ENCODE measurements at regions not wholly inside any gene's neighbourhood (a gene's known extent, or its start where the extent isn't known, plus 50 kb on each side); places are given as distances from the start of the nearest gene placed in this dataset.

DNA sequence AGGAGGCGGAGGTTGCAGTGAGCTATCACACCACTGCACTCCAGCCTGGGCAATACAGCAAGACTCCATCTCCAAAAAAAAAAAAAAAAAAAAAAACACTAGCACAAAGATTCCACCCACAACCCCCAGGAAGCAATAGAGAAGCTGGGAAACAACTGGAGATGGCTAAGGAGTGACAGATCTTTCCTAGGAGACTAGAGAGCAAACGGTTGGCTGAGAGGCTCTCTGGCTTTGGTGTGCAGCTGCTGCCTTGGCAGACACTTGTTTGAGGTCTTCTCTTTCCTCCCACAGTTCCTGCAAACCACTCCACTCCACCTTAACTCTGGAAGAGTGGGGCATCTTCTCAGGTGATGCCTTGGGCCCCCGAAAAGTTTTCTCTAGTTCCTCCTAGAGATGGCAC is 78.5 kb upstream of the LANCL2 start:
- Histone ChIP-seq H3K36me3 (ENCODE audit: insufficient read depth, low read length) (no peaks in the 10 kb centered on the region), H4K20me1 (ENCODE audit: insufficient read depth, low read length) (no peaks in the 10 kb centered on the region), H3K4me2 (ENCODE audit: low read length) (no peak overlapping the region), H3K4me1 (ENCODE audit: insufficient read depth, low read length, poor library complexity, severe bottlenecking) (no peaks in the 10 kb centered on the region), H3K9me2 (ENCODE audit: insufficient read depth, low read length) (no peaks in the 10 kb centered on the region), H3K9me3 (ENCODE audit: low read length) (no peaks in the 10 kb centered on the region), H2AFZ (ENCODE audit: low read length) (no peak overlapping the region), H3K27ac (ENCODE audit: low read depth, low read length, poor library complexity, severe bottlenecking) (no peak overlapping the region), H3K79me2 (ENCODE audit: insufficient read depth, low read depth, low read length) (no peaks in the 10 kb centered on the region), H3K4me3 (ENCODE audit: low read depth, low read length, poor library complexity, severe bottlenecking) (no peak overlapping the region)
- TF ChIP-seq EZH2phosphoT487 (IDR thresholded peaks at IDR 0.05; ENCODE audit: borderline replicate concordance, low read depth, low read length), result no peak
- TF ChIP-seq, protein P1, sequence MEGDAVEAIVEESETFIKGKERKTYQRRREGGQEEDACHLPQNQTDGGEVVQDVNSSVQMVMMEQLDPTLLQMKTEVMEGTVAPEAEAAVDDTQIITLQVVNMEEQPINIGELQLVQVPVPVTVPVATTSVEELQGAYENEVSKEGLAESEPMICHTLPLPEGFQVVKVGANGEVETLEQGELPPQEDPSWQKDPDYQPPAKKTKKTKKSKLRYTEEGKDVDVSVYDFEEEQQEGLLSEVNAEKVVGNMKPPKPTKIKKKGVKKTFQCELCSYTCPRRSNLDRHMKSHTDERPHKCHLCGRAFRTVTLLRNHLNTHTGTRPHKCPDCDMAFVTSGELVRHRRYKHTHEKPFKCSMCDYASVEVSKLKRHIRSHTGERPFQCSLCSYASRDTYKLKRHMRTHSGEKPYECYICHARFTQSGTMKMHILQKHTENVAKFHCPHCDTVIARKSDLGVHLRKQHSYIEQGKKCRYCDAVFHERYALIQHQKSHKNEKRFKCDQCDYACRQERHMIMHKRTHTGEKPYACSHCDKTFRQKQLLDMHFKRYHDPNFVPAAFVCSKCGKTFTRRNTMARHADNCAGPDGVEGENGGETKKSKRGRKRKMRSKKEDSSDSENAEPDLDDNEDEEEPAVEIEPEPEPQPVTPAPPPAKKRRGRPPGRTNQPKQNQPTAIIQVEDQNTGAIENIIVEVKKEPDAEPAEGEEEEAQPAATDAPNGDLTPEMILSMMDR (conservative IDR thresholded peaks at IDR 0.05; ENCODE audit: low read length), result no peak
- no TSS peak for BruUV-seq (replicated peaks)
- no peak for DNase-seq (ENCODE audit: low spot score)
- ChIA-PET POLR2A (interaction anchor here (0.6 kb wide), 1 partner anchor 971 kb away, joined by 3 read pairs; no protein-coding TSS in a partner anchor), CTCF (ENCODE audit: unreplicated experiment) (no interaction called here)
- intact Hi-C loops (cut with micrococcal nuclease; ENCODE audit: unreplicated experiment), result no loop called here

DNA sequence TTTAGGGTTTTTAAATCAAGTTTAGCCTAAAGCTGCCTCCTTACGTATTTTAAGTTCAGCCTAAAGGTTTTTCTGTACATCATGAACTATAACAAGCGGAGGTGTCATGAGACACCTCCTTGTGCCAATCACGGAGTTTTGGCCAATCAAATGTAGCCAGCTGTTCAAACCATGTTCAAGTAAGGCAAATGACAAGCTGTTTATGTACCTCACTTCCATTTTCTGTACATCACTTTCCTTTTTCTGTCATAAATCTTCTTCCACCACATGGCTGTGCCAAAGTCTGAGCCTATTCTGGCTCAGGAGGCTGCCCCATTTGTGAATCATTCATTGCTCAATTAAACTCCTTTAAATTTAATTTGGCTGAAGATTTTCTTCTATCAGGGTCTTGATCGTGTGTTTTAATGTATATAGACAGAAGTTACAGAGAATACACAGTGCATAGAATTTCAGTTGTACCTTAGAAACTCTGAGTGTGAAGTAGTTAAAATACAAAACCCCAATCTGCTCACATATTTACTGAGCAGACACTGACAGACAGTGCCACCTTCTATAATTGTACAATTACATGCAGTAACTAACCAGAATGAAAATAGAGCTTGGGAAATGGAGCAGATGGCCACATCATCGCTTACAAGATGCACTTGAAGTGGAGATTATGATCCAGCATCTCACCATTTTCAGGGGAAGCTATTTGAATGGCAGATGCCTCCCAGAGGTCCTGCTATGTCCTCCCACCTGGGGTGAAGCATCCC is 76.9 kb upstream of the LANCL2 start:
- Histone ChIP-seq H2AFZ (ENCODE audit: low read length) (no peak overlapping the region), H3K9me3 (ENCODE audit: low read length) (no peaks in the 10 kb centered on the region), H3K4me1 (ENCODE audit: insufficient read depth, low read length, poor library complexity, severe bottlenecking) (no peaks in the 10 kb centered on the region), H3K4me3 (ENCODE audit: low read depth, low read length, poor library complexity, severe bottlenecking) (no peak overlapping the region), H3K79me2 (ENCODE audit: insufficient read depth, low read depth, low read length) (no peaks in the 10 kb centered on the region), H3K36me3 (ENCODE audit: insufficient read depth, low read length) (no peaks in the 10 kb centered on the region), H3K4me2 (ENCODE audit: low read length) (no peak overlapping the region), H4K20me1 (ENCODE audit: insufficient read depth, low read length) (no peaks in the 10 kb centered on the region), H3K27ac (ENCODE audit: low read depth, low read length, poor library complexity, severe bottlenecking) (no peak overlapping the region), H3K9me2 (ENCODE audit: insufficient read depth, low read length) (no peaks in the 10 kb centered on the region)
- POLR2A ChIA-PET, result interaction anchor here (0.7 kb wide), 1 partner anchor 138 kb away, joined by 3 read pairs; no protein-coding TSS in a partner anchor
- no peak for DNase-seq (ENCODE audit: low spot score)
- intact Hi-C loops (cut with micrococcal nuclease; ENCODE audit: unreplicated experiment), result no loop called here
- CTCF ChIA-PET (ENCODE audit: unreplicated experiment), result no interaction called here
- no peak for TF ChIP-seq EZH2phosphoT487 (IDR thresholded peaks at IDR 0.05; ENCODE audit: borderline replicate concordance, low read depth, low read length)
- TF ChIP-seq, protein P1 (conservative IDR thresholded peaks at IDR 0.05; ENCODE audit: low read length), result no peak
- no TSS peak for BruUV-seq (replicated peaks)

DNA sequence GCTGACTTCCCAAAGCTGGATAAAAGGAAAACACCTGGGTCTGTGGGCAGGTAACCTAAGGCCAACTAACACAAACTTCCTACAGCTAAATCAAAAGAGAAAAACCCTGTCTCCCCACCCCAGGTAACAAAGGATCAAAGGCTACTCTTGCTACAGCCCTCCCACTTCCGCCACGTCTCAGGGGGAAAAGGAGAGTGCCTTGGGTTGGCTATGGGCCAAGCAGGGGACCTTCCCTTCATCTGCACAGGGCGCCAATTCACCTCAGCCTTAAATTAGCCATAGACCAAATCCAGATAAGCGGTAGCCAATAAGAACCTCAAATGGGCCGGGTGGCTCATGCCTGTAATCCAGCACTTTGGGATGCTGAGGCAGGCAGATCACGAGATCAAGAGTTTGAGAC is 69.1 kb upstream of the LANCL2 start:
- no peak overlapping the region for H2AFZ ChIP-seq (ENCODE audit: low read length)
- intact Hi-C loops (cut with micrococcal nuclease; ENCODE audit: unreplicated experiment), result no loop called here
- H3K9me3 ChIP-seq (ENCODE audit: low read length), result no peaks in the 10 kb centered on the region
- no peak overlapping the region for H3K4me2 ChIP-seq (ENCODE audit: low read length)
- POLR2A ChIA-PET, result no interaction called here
- BruUV-seq (replicated peaks), result no TSS peak
- H3K79me2 ChIP-seq (ENCODE audit: insufficient read depth, low read depth, low read length), result no peaks in the 10 kb centered on the region
- no peak overlapping the region for H3K4me3 ChIP-seq (ENCODE audit: low read depth, low read length, poor library complexity, severe bottlenecking)
- H4K20me1 ChIP-seq (ENCODE audit: insufficient read depth, low read length), result no peaks in the 10 kb centered on the region
- no peak overlapping the region for H3K27ac ChIP-seq (ENCODE audit: low read depth, low read length, poor library complexity, severe bottlenecking)
- no peaks in the 10 kb centered on the region for H3K4me1 ChIP-seq (ENCODE audit: insufficient read depth, low read length, poor library complexity, severe bottlenecking)
- TF ChIP-seq, protein P1 (conservative IDR thresholded peaks at IDR 0.05; ENCODE audit: low read length), result no peak
- no peak for TF ChIP-seq EZH2phosphoT487 (IDR thresholded peaks at IDR 0.05; ENCODE audit: borderline replicate concordance, low read depth, low read length)
- H3K9me2 ChIP-seq (ENCODE audit: insufficient read depth, low read length), result no peaks in the 10 kb centered on the region
- no peaks in the 10 kb centered on the region for H3K36me3 ChIP-seq (ENCODE audit: insufficient read depth, low read length)
- CTCF ChIA-PET (ENCODE audit: unreplicated experiment), result no interaction called here
- DNase-seq (ENCODE audit: low spot score), result no peak

Measured in OCI-LY7 (cell line).